Left colon (tissue), 2 donors: ENCODE measurements at regions not wholly inside any gene's neighbourhood (a gene's known extent, or its start where the extent isn't known, plus 50 kb on each side); places are given as distances from the start of the nearest gene placed in this dataset.
"Not testable (repeated sequence)": the region's sequence is repeated elsewhere in the genome, so short reads cannot be mapped to it uniquely, and the experiment has no call there.

ENCODE experiments used
- ATAC-seq: fragments of 200-7000 bp; cut with Tn5 transposase; one replicate; pipeline ENCODE4 v1.9.1; 2020; ENCODE audit warnings: mild to moderate bottlenecking, moderate library complexity
- DNase-seq, 2 donors: peaks; one replicate each; pipeline ENCODE4 v3.0.0-alpha.2; 2020
- intact Hi-C, 2 donors: fragments of 100-400 bp; cut with DNase I in 1 of 2; cut with micrococcal nuclease in 1 of 2; formaldehyde crosslinking; loops; one replicate each; pipeline versions ENCODE4 v1.11.2 to v1.14.0; 2022; cut with DNase I, micrococcal nuclease
- donor health status: DM: no; HTN: no; CAD: no.
- donor health status: DM: yes; HTN: yes; CAD: no.

- DNase-seq (no peak), ATAC-seq (no peak)
- intact Hi-C loops, result no loop called here
Observed at GRCh38 chrX:140447150-140447549, 57.7 kb downstream of the SOX3 start.

GRCh38 chrX:140440876-140441275 is 64.0 kb downstream of the SOX3 start:
- DNase-seq (no peak), ATAC-seq (no peak)
- intact Hi-C loops, result no loop called here

GRCh38 chrX:140439476-140439875 is 65.4 kb downstream of the SOX3 start:
- ATAC-seq, result peak; percentile 30
- intact Hi-C loops, result no loop called here
- peak in 1 of 2 donors; percentile 7 for DNase-seq

- intact Hi-C loops, result no loop called here
- DNase-seq (no peak), ATAC-seq (peak; percentile 8)
Observed at GRCh38 chrX:140434347-140434746, 70.5 kb downstream of the SOX3 start.

GRCh38 chrX:140433582-140433981 is 71.3 kb downstream of the SOX3 start:
- no peak for DNase-seq
- intact Hi-C loops, result no loop called here
- ATAC-seq, result no peak

- DNase-seq, result no peak
- intact Hi-C loops, result no loop called here
- no peak for ATAC-seq
Observed at GRCh38 chrX:140432346-140433175, 72.3 kb downstream of the SOX3 start.

- intact Hi-C loops, result no loop called here
- ATAC-seq (no peak), DNase-seq (no peak)
Observed at GRCh38 chrX:140431521-140431920, 73.3 kb downstream of the SOX3 start.

GRCh38 chrX:140425712-140426395 is 79.0 kb downstream of the SOX3 start:
- no peak for DNase-seq
- intact Hi-C loops, result no loop called here
- no peak for ATAC-seq

GRCh38 chrX:140422501-140422900 is 82.4 kb downstream of the SOX3 start:
- DNase-seq (no peak), ATAC-seq (no peak)
- intact Hi-C loops, result no loop called here

GRCh38 chrX:140402131-140402530 is 102.7 kb downstream of the SOX3 start:
- DNase-seq, ATAC-seq, intact Hi-C loops: not testable (repeated sequence)

GRCh38 chrX:140396326-140396725 is 108.5 kb downstream of the SOX3 start:
- ATAC-seq, intact Hi-C loops, DNase-seq: not testable (repeated sequence)

GRCh38 chrX:140393507-140393906 is 111.4 kb downstream of the SOX3 start:
- ATAC-seq (no peak), DNase-seq (no peak)
- intact Hi-C loops, result no loop called here

- intact Hi-C loops, result no loop called here
- ATAC-seq (no peak), DNase-seq (no peak)
Observed at GRCh38 chrX:140391313-140391712, 113.6 kb downstream of the SOX3 start.

GRCh38 chrX:140389331-140389730 is 115.5 kb downstream of the SOX3 start:
- intact Hi-C loops, result no loop called here
- DNase-seq (peak in 1 of 2 donors; percentile 14), ATAC-seq (peak; percentile 56)

GRCh38 chrX:140362861-140363260 is 142.0 kb downstream of the SOX3 start:
- intact Hi-C loops, result no loop called here
- DNase-seq, result no peak
- ATAC-seq, result no peak

- no peak for DNase-seq
- no peak for ATAC-seq
- intact Hi-C loops, result no loop called here
Observed at GRCh38 chrX:140360924-140361323, 143.9 kb downstream of the SOX3 start.

GRCh38 chrX:140360284-140360683 is 144.6 kb downstream of the SOX3 start:
- DNase-seq, result no peak
- intact Hi-C loops, result no loop called here
- no peak for ATAC-seq

- DNase-seq, result no peak
- intact Hi-C loops, result no loop called here
- ATAC-seq, result no peak
Observed at GRCh38 chrX:140355922-140356321, 148.9 kb downstream of the SOX3 start.

- ATAC-seq (no peak), DNase-seq (no peak)
- intact Hi-C loops, result no loop called here
Observed at GRCh38 chrX:140355429-140355828, 149.4 kb downstream of the SOX3 start.

- intact Hi-C loops, result no loop called here
- DNase-seq (no peak), ATAC-seq (no peak)
Observed at GRCh38 chrX:140354431-140355120, 150.3 kb downstream of the SOX3 start.
